Germinal center (tissue), 1 donor: ENCODE measurements at regions not wholly inside any gene's neighbourhood (a gene's known extent, or its start where the extent isn't known, plus 50 kb on each side); places are given as distances from the start of the nearest gene placed in this dataset.
A peak's percentile ranks its signal among the peaks of the same experiment; 100 is the strongest.

Experiments used
- DNase-seq: peaks from one replicate; pipeline ENCODE4 v3.0.0; 2012; ENCODE audit warnings: mixed read lengths, low spot score

- no peak for DNase-seq
Measured at GRCh38 chr5:111869681-111870080, 112.7 kb upstream of the NREP start.

- no peak for DNase-seq
Measured at GRCh38 chr5:111865356-111865755, 108.4 kb upstream of the NREP start.

- no peak for DNase-seq
Measured at GRCh38 chr5:111863801-111864200, 106.8 kb upstream of the NREP start.

- no peak for DNase-seq
Measured at GRCh38 chr5:111859533-111860270, 102.7 kb upstream of the NREP start.

GRCh38 chr5:111859031-111859430 lies 102.0 kb upstream of the NREP start:
- no peak for DNase-seq

- DNase-seq, result no peak
Measured at GRCh38 chr5:111857623-111858022, 100.6 kb upstream of the NREP start.

- DNase-seq, result no peak
Measured at GRCh38 chr5:111856876-111857466, 100.0 kb upstream of the NREP start.

- no peak for DNase-seq
Measured at GRCh38 chr5:111855356-111855755, 98.4 kb upstream of the NREP start.

GRCh38 chr5:111854186-111854585 lies 97.2 kb upstream of the NREP start:
- DNase-seq, result no peak

- peak; percentile 3 for DNase-seq
Measured at GRCh38 chr5:111853748-111854147, 96.8 kb upstream of the NREP start.

- no peak for DNase-seq
Measured at GRCh38 chr5:111851631-111852548, 94.9 kb upstream of the NREP start.

- DNase-seq, result no peak
Measured at GRCh38 chr5:111848476-111848875, 91.5 kb upstream of the NREP start.

- no peak for DNase-seq
Measured at GRCh38 chr5:111847052-111847925, 90.3 kb upstream of the NREP start.

- no peak for DNase-seq
Measured at GRCh38 chr5:111840036-111840674, 83.2 kb upstream of the NREP start.

GRCh38 chr5:111839438-111839837 lies 82.4 kb upstream of the NREP start:
- DNase-seq, result no peak

GRCh38 chr5:111836426-111836825 lies 79.4 kb upstream of the NREP start:
- DNase-seq, result no peak

GRCh38 chr5:111834926-111835599 lies 78.1 kb upstream of the NREP start:
- DNase-seq, result no peak

- DNase-seq, result no peak
Measured at GRCh38 chr5:111830333-111830732, 73.3 kb upstream of the NREP start.

GRCh38 chr5:111829701-111830100 lies 72.7 kb upstream of the NREP start:
- no peak for DNase-seq

- DNase-seq, result no peak
Measured at GRCh38 chr5:111826064-111826463, 69.1 kb upstream of the NREP start.

- DNase-seq, result no peak
Measured at GRCh38 chr5:111820072-111820471, 63.1 kb upstream of the NREP start.
